Upper lobe of right lung (tissue), 1 donor: ENCODE measurements at regions not wholly inside any gene's neighbourhood (a gene's known extent, or its start where the extent isn't known, plus 50 kb on each side); places are given as distances from the start of the nearest gene placed in this dataset.

Experiments used
- ATAC-seq: fragments of 200-7000 bp; cut with Tn5 transposase; one replicate; pipeline ENCODE4 v1.9.1; 2020; ENCODE audit warnings: mild to moderate bottlenecking, moderate library complexity
- DNase-seq: peaks from one replicate; pipeline ENCODE4 v3.0.0-alpha.2; 2020
- H3K27ac ChIP-seq: fragments of 200-600 bp; one replicate; pipeline ENCODE4 v1.8.0; 2022
- H3K27me3 ChIP-seq: fragments of 200-600 bp; one replicate; pipeline ENCODE4 v1.8.0; 2022; ENCODE audit warnings: mild to moderate bottlenecking
- H3K36me3 ChIP-seq: fragments of 200-600 bp; one replicate; pipeline ENCODE4 v1.8.0; 2022
- H3K4me1 ChIP-seq: fragments of 200-600 bp; one replicate; pipeline ENCODE4 v1.8.0; 2022
- H3K4me3 ChIP-seq: fragments of 200-600 bp; one replicate; pipeline ENCODE4 v1.8.0; 2022; ENCODE audit warnings: mild to moderate bottlenecking
- H3K9me3 ChIP-seq: fragments of 200-600 bp; one replicate; pipeline ENCODE4 v1.8.0; 2022
- CTCF ChIP-seq: fragments of 200-600 bp; IDR thresholded peaks from one replicate; pipeline ENCODE4 v1.8.0; 2022; ENCODE audit warnings: antibody characterized with exemption
- intact Hi-C: fragments of 100-400 bp; cut with DNase I; formaldehyde crosslinking; loops from one replicate; pipeline ENCODE4 v1.11.0; 2022
- donor health status: DM: no; HTN: yes; CAD: no; lungs with severe emphysema.

GRCh38 chr6:55651015-55651414 is 72.0 kb upstream of the HMGCLL1 start:
- Histone ChIP-seq H3K27me3 (no peaks in the 10 kb centered on the region), H3K27ac (no peak overlapping the region), H3K9me3 (no peaks in the 10 kb centered on the region), H3K36me3 (no peaks in the 10 kb centered on the region), H3K4me1 (no peaks in the 10 kb centered on the region), H3K4me3 (no peak overlapping the region)
- no peak for ATAC-seq
- no peak for DNase-seq
- intact Hi-C loops, result no loop called here
- TF ChIP-seq CTCF, result no peak

DNA sequence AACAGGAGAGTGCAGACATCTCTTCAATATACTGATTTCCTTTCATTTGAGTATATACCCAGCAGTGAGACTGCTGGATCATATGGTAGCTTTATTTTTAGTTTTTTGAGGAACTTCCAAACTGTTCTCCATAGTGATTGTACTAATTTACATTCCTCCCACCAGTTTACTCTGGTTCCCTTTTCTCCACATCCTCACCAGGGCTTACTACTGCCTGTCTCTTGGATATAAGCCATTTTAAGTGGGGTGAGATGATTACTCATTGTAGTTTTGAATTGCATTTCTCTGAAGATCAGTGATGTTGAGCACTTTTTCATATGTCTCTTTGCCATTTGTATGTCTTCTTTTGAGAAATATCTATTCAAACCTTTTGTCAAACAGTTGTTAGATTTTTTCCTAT is 64.9 kb upstream of the HMGCLL1 start:
- Histone ChIP-seq H3K4me1 (no peaks in the 10 kb centered on the region), H3K4me3 (no peak overlapping the region), H3K9me3 (no peaks in the 10 kb centered on the region), H3K36me3 (no peaks in the 10 kb centered on the region), H3K27me3 (no peaks in the 10 kb centered on the region), H3K27ac (no peak overlapping the region)
- no peak for TF ChIP-seq CTCF
- DNase-seq (no peak), ATAC-seq (no peak)
- intact Hi-C loops, result no loop called here

- ATAC-seq (no peak), DNase-seq (no peak)
- intact Hi-C loops, result no loop called here
- H3K27ac ChIP-seq, result no peak overlapping the region
- TF ChIP-seq CTCF, result no peak
- no peaks in the 10 kb centered on the region for H3K9me3 ChIP-seq
- H3K4me1 ChIP-seq, result no peaks in the 10 kb centered on the region
- H3K4me3 ChIP-seq, result no peak overlapping the region
- no peaks in the 10 kb centered on the region for H3K36me3 ChIP-seq
- no peaks in the 10 kb centered on the region for H3K27me3 ChIP-seq
These were observed 63.4 kb upstream of the HMGCLL1 start for GRCh38 chr6:55642366-55642765.

- H3K4me1 ChIP-seq, result no peaks in the 10 kb centered on the region
- H3K27me3 ChIP-seq, result no peaks in the 10 kb centered on the region
- H3K36me3 ChIP-seq, result no peaks in the 10 kb centered on the region
- no peak overlapping the region for H3K27ac ChIP-seq
- DNase-seq (no peak), ATAC-seq (no peak)
- H3K4me3 ChIP-seq, result no peak overlapping the region
- intact Hi-C loops, result no loop called here
- no peaks in the 10 kb centered on the region for H3K9me3 ChIP-seq
- no peak for TF ChIP-seq CTCF
These were observed 57.6 kb upstream of the HMGCLL1 start for GRCh38 chr6:55636406-55637102.

GRCh38 chr6:55633471-55633870 is 54.5 kb upstream of the HMGCLL1 start:
- no peak for ATAC-seq

More at GRCh38 chr6:55633471-55633870, 54.5 kb upstream of the HMGCLL1 start:
- no peak for DNase-seq
- no peak overlapping the region for H3K4me3 ChIP-seq
- H3K36me3 ChIP-seq, result no peaks in the 10 kb centered on the region
- H3K9me3 ChIP-seq, result no peaks in the 10 kb centered on the region
- no peaks in the 10 kb centered on the region for H3K27me3 ChIP-seq
- no peak for TF ChIP-seq CTCF
- intact Hi-C loops, result no loop called here
- H3K4me1 ChIP-seq, result no peaks in the 10 kb centered on the region
- no peak overlapping the region for H3K27ac ChIP-seq
